ENCODE measurements at regions not wholly inside any gene's neighbourhood (a gene's known extent, or its start where the extent isn't known, plus 50 kb on each side); places are given as distances from the start of the nearest gene placed in this dataset.

- TF ChIP-seq CTCF (IDR thresholded peaks at IDR 0.05; ENCODE audit: insufficient read depth, low read length, poor library complexity, severe bottlenecking), result no peak
- no peak for TF ChIP-seq EZH2phosphoT487 (conservative IDR thresholded peaks at IDR 0.05; ENCODE audit: low read length)
These were observed 669.4 kb upstream of the CITED2 start for GRCh38 chr6:140043762-140044378.
